ENCODE measurements at regions not wholly inside any gene's neighbourhood (a gene's known extent, or its start where the extent isn't known, plus 50 kb on each side); places are given as distances from the start of the nearest gene placed in this dataset.

GRCh38 chr2:16008856-16009255, 68.5 kb downstream of the MYCN start:
- no peak for DNase-seq

GRCh38 chr2:16008331-16008850, 68.0 kb downstream of the MYCN start:
- no peak for DNase-seq

GRCh38 chr2:16007167-16007934, 67.0 kb downstream of the MYCN start:
- no peak for DNase-seq

GRCh38 chr2:16006537-16007166, 66.3 kb downstream of the MYCN start:
- no peak for DNase-seq

GRCh38 chr2:16005816-16006536, 65.6 kb downstream of the MYCN start:
- no peak for DNase-seq

- no peak for DNase-seq
Measured at GRCh38 chr2:16005389-16005788, 65.0 kb downstream of the MYCN start.

GRCh38 chr2:16003809-16004208, 63.5 kb downstream of the MYCN start:
- no peak for DNase-seq

GRCh38 chr2:16003152-16003551, 62.8 kb downstream of the MYCN start:
- no peak for DNase-seq

- no peak for DNase-seq
Measured at GRCh38 chr2:16002575-16002974, 62.2 kb downstream of the MYCN start.

- DNase-seq = no peak
Measured at GRCh38 chr2:16002144-16002543, 61.8 kb downstream of the MYCN start.

GRCh38 chr2:16000642-16001041, 60.3 kb downstream of the MYCN start:
- DNase-seq = no peak

- no peak for DNase-seq
Measured at GRCh38 chr2:15999596-16000469, 59.5 kb downstream of the MYCN start.

- no peak for DNase-seq
Measured at GRCh38 chr2:15997728-15998280, 57.5 kb downstream of the MYCN start.

GRCh38 chr2:15996536-15997423, 56.4 kb downstream of the MYCN start:
- DNase-seq = no peak
